ENCODE measurements at regions not wholly inside any gene's neighbourhood (a gene's known extent, or its start where the extent isn't known, plus 50 kb on each side); places are given as distances from the start of the nearest gene placed in this dataset.

DNA sequence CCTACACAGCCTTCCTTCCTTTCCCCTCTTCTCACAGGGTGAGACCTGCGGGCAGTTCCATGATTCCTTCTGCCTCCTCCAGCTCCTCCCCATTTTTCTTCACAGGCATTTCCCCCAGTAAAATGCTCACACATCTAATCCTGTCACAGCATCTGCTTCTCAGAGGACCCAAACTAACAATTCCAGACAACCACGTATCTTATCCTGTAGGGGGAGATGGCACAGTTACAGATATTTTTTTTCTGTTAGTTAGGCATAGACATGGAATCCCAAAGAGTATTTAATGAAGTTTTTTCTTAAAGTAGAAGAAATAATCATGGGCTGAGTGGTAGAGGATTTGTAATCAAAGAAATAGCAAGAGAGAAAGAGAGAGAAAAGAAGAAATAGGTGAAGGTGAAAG lies 373.1 kb upstream of the ADAMTS9 start:
- intact Hi-C loops (cut with micrococcal nuclease; ENCODE audit: unreplicated experiment) = no loop called here
- Histone ChIP-seq H3K4me3 (ENCODE audit: low read depth, low read length) (no peak overlapping the region), H3K27me3 (replicated peaks; ENCODE audit: control insufficient read depth, insufficient read depth, low read length) (no peaks in the 10 kb centered on the region), H3K4me1 (no peaks in the 10 kb centered on the region), H3K36me3 (ENCODE audit: control insufficient read depth, insufficient read depth, low read length) (no peaks in the 10 kb centered on the region), H3K9me3 (no peaks in the 10 kb centered on the region)
- no peak for DNase-seq
- ChIA-PET CTCF (no interaction called here), POLR2A (no interaction called here)
- H3K27ac Mint-ChIP-seq (ENCODE audit: unreplicated experiment) = no peak overlapping the region
- no peaks in the 10 kb centered on the region for H3K36me3 Mint-ChIP-seq (ENCODE audit: insufficient read depth, unreplicated experiment)
- TF ChIP-seq, protein P1, sequence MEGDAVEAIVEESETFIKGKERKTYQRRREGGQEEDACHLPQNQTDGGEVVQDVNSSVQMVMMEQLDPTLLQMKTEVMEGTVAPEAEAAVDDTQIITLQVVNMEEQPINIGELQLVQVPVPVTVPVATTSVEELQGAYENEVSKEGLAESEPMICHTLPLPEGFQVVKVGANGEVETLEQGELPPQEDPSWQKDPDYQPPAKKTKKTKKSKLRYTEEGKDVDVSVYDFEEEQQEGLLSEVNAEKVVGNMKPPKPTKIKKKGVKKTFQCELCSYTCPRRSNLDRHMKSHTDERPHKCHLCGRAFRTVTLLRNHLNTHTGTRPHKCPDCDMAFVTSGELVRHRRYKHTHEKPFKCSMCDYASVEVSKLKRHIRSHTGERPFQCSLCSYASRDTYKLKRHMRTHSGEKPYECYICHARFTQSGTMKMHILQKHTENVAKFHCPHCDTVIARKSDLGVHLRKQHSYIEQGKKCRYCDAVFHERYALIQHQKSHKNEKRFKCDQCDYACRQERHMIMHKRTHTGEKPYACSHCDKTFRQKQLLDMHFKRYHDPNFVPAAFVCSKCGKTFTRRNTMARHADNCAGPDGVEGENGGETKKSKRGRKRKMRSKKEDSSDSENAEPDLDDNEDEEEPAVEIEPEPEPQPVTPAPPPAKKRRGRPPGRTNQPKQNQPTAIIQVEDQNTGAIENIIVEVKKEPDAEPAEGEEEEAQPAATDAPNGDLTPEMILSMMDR (IDR thresholded peaks at IDR 0.05; ENCODE audit: insufficient read depth in 1 of 2, low read depth in 1 of 2, low read length in 1 of 2, severe bottlenecking in 1 of 2, unreplicated experiment in 1 of 2) = no peak
- peaks cover 16% of the 10 kb centered on the region for H3K9me3 Mint-ChIP-seq (ENCODE audit: unreplicated experiment)
- H3K4me3 Mint-ChIP-seq (ENCODE audit: unreplicated experiment) = no peak overlapping the region
- H3K4me1 Mint-ChIP-seq (ENCODE audit: low read depth, unreplicated experiment) = no peaks in the 10 kb centered on the region
- BruUV-seq (replicated peaks) = no TSS peak
- no peaks in the 10 kb centered on the region for H3K27me3 Mint-ChIP-seq (ENCODE audit: insufficient read depth, unreplicated experiment)

DNA sequence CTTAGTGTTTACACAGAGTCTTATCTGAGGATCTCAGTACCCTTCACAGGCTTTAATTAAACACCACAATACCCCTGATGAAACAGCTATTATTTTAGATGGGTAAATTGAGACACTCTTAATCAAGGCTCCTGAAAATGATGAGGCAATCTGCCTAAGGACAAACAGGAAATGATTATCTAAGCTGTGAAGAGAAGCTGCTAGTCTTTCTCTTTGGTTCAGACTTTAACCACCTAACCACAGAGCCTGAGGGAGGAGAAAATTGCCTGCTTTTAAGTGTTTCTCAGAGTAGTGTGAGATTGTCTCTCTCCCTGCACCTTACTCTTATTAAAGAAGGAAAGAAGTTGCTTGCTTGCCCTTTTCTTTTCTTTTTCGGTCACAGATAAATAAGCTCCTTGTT lies 364.3 kb upstream of the ADAMTS9 start:
- Histone ChIP-seq H3K36me3 (ENCODE audit: control insufficient read depth, insufficient read depth, low read length) (no peaks in the 10 kb centered on the region), H3K4me3 (ENCODE audit: low read depth, low read length) (no peak overlapping the region), H3K27me3 (replicated peaks; ENCODE audit: control insufficient read depth, insufficient read depth, low read length) (no peaks in the 10 kb centered on the region), H3K9me3 (peaks cover 7% of the 10 kb centered on the region), H3K4me1 (no peaks in the 10 kb centered on the region)
- POLR2A ChIA-PET = no interaction called here
- Mint-ChIP-seq H3K4me3 (ENCODE audit: unreplicated experiment) (no peak overlapping the region), H3K27ac (ENCODE audit: unreplicated experiment) (no peak overlapping the region), H3K4me1 (ENCODE audit: low read depth, unreplicated experiment) (no peaks in the 10 kb centered on the region), H3K9me3 (ENCODE audit: unreplicated experiment) (peaks cover 33% of the 10 kb centered on the region), H3K36me3 (ENCODE audit: insufficient read depth, unreplicated experiment) (no peaks in the 10 kb centered on the region), H3K27me3 (ENCODE audit: insufficient read depth, unreplicated experiment) (no peaks in the 10 kb centered on the region)
- BruUV-seq (replicated peaks) = no TSS peak
- no peak for DNase-seq
- intact Hi-C loops (cut with micrococcal nuclease; ENCODE audit: unreplicated experiment) = no loop called here
- CTCF ChIA-PET = no interaction called here
- TF ChIP-seq, protein P1 (IDR thresholded peaks at IDR 0.05; ENCODE audit: insufficient read depth in 1 of 2, low read depth in 1 of 2, low read length in 1 of 2, severe bottlenecking in 1 of 2, unreplicated experiment in 1 of 2) = no peak

DNA sequence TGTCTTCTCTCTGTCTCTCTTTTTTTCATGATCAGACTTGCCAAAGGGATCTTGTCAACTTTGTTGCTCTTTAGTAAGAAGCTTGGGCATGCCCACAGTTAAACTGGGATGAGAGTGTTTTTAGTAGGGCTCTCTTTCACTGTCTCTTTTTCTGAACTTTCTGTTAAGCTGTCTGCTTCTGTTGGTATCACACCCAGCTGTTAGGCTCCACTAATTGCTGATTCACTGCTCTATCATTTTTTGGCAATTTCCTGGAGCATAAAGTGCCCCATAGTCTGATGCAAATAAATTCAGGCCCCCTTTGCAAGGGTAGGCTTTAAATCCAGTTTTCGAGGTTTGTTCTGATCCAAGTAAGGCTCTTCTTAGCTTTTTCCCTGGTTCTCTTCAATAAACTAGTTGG lies 360.4 kb upstream of the ADAMTS9 start:
- Histone ChIP-seq H3K36me3 (ENCODE audit: control insufficient read depth, insufficient read depth, low read length) (no peaks in the 10 kb centered on the region), H3K9me3 (peaks cover 19% of the 10 kb centered on the region), H3K27me3 (replicated peaks; ENCODE audit: control insufficient read depth, insufficient read depth, low read length) (no peaks in the 10 kb centered on the region), H3K4me3 (ENCODE audit: low read depth, low read length) (no peak overlapping the region), H3K4me1 (no peaks in the 10 kb centered on the region)
- H3K4me1 Mint-ChIP-seq (ENCODE audit: low read depth, unreplicated experiment) = no peaks in the 10 kb centered on the region
- intact Hi-C loops (cut with micrococcal nuclease; ENCODE audit: unreplicated experiment) = no loop called here
- no peak for DNase-seq
- ChIA-PET POLR2A (no interaction called here), CTCF (no interaction called here)
- H3K27ac Mint-ChIP-seq (ENCODE audit: unreplicated experiment) = no peak overlapping the region
- TF ChIP-seq, protein P1 (IDR thresholded peaks at IDR 0.05; ENCODE audit: insufficient read depth in 1 of 2, low read depth in 1 of 2, low read length in 1 of 2, severe bottlenecking in 1 of 2, unreplicated experiment in 1 of 2) = no peak
- H3K4me3 Mint-ChIP-seq (ENCODE audit: unreplicated experiment) = no peak overlapping the region
- no peaks in the 10 kb centered on the region for H3K27me3 Mint-ChIP-seq (ENCODE audit: insufficient read depth, unreplicated experiment)
- peaks cover 23% of the 10 kb centered on the region for H3K9me3 Mint-ChIP-seq (ENCODE audit: unreplicated experiment)
- H3K36me3 Mint-ChIP-seq (ENCODE audit: insufficient read depth, unreplicated experiment) = no peaks in the 10 kb centered on the region
- no TSS peak for BruUV-seq (replicated peaks)

Measured in Caco-2 (cell line).